ENCODE measurements at regions not wholly inside any gene's neighbourhood (a gene's known extent, or its start where the extent isn't known, plus 50 kb on each side); places are given as distances from the start of the nearest gene placed in this dataset.

DNA sequence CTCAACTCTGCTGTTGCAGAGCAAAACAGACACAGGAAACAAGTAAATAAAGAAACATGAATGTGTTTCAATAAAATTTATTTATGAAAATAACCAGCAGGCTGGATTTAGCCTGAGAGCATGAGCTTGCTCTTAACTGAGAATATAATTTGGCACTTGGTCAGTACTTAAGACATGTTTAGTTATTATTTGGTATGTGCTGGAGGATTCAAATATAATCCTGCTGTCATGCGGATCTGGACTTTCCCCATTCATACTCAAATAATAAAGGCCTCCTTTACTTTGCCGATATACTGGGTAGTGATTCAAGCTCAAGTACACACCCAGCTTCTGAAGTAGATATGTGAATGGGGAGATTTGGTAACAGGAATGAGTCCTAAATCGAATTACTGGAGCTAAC lies 465.5 kb upstream of the HS3ST1 start:
- Histone ChIP-seq H3K4me1 (ENCODE audit: insufficient read depth, insufficient read length) (no peaks in the 10 kb centered on the region), H3K36me3 (ENCODE audit: insufficient read depth, insufficient read length, low read length) (no peaks in the 10 kb centered on the region), H3K9me3 (ENCODE audit: insufficient read depth, low read length) (peaks cover 18% of the 10 kb centered on the region; the same call in 1 of the 2 replicates), H3K4me3 (ENCODE audit: insufficient read length, low read depth) (no peak overlapping the region), H3K27me3 (ENCODE audit: insufficient read depth, insufficient read length) (no peaks in the 10 kb centered on the region), H3K9ac (ENCODE audit: insufficient read length, low read depth) (no peak overlapping the region)
- TF ChIP-seq SUZ12 (IDR thresholded peaks at IDR 0.05; ENCODE audit: extremely low read depth, insufficient read depth, insufficient read length), result no peak
- no peak for TF ChIP-seq ZNF274 (IDR thresholded peaks at IDR 0.05; ENCODE audit: low read depth, low read length)
- TF ChIP-seq YY1 (IDR thresholded peaks at IDR 0.05; ENCODE audit: insufficient read depth, insufficient read length), result no peak
- DNase-seq (ENCODE audit: low read depth, low spot score), result no peak

DNA sequence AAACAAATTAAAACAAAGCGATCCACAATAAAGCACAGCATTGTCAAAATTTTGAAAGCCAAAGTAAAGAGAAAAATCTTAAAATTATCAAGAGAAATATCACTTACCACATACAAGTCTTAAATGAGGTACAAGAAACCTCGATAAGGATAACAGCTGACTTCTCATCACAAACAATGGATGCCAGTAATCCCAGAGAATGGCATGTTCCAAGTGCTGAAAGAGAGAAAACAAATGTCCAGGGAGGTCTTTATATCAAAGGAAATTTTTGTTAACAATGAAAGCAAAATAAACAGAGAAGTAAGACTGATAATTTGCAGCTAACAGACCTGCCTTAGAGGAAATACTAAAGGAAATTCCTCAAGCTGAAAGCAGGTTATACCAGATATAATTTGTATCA lies 460.4 kb upstream of the HS3ST1 start:
- no peak for TF ChIP-seq SUZ12 (IDR thresholded peaks at IDR 0.05; ENCODE audit: extremely low read depth, insufficient read depth, insufficient read length)
- TF ChIP-seq YY1 (IDR thresholded peaks at IDR 0.05; ENCODE audit: insufficient read depth, insufficient read length), result no peak
- no peak overlapping the region for H3K9ac ChIP-seq (ENCODE audit: insufficient read length, low read depth)

DNA sequence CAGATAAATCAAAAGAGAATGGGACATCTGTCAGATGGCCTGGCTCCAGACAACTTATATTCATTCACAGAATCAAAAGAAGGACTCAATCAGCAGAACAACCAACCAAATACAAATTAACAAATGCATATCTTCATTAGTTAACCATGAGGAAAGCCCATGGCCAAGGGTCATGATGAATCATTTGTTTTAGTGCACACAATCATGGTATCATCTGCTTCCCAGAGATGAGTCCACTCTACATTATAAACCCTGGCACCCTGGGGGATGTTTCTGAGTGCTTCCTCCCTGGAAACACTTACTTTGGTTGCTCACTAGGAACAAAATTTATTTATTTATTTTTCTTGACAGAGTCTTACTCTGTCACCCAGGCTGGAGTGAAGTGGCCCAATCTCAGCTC lies 453.3 kb upstream of the HS3ST1 start:
- TF ChIP-seq YY1 (IDR thresholded peaks at IDR 0.05; ENCODE audit: insufficient read depth, insufficient read length), result no peak
- no peak for TF ChIP-seq SUZ12 (IDR thresholded peaks at IDR 0.05; ENCODE audit: extremely low read depth, insufficient read depth, insufficient read length)
- no peak for TF ChIP-seq ZNF274 (IDR thresholded peaks at IDR 0.05; ENCODE audit: low read depth, low read length)
- Histone ChIP-seq H3K9ac (ENCODE audit: insufficient read length, low read depth) (no peak overlapping the region), H3K27me3 (ENCODE audit: insufficient read depth, insufficient read length) (no peaks in the 10 kb centered on the region), H3K9me3 (ENCODE audit: insufficient read depth, low read length) (0 out of 2 replicates have a peak, but pooled peaks cover under 1% of the 10 kb centered on the region), H3K4me1 (ENCODE audit: insufficient read depth, insufficient read length) (no peaks in the 10 kb centered on the region), H3K36me3 (ENCODE audit: insufficient read depth, insufficient read length, low read length) (no peaks in the 10 kb centered on the region), H3K4me3 (ENCODE audit: insufficient read length, low read depth) (no peak overlapping the region)
- DNase-seq (ENCODE audit: low read depth, low spot score), result no peak

More for the DNA sequence above, 460.4 kb upstream of the HS3ST1 start:
- Histone ChIP-seq H3K4me1 (ENCODE audit: insufficient read depth, insufficient read length) (no peaks in the 10 kb centered on the region), H3K36me3 (ENCODE audit: insufficient read depth, insufficient read length, low read length) (no peaks in the 10 kb centered on the region), H3K4me3 (ENCODE audit: insufficient read length, low read depth) (no peak overlapping the region), H3K9me3 (ENCODE audit: insufficient read depth, low read length) (no peaks in the 10 kb centered on the region), H3K27me3 (ENCODE audit: insufficient read depth, insufficient read length) (no peaks in the 10 kb centered on the region)
- no peak for DNase-seq (ENCODE audit: low read depth, low spot score)

DNA sequence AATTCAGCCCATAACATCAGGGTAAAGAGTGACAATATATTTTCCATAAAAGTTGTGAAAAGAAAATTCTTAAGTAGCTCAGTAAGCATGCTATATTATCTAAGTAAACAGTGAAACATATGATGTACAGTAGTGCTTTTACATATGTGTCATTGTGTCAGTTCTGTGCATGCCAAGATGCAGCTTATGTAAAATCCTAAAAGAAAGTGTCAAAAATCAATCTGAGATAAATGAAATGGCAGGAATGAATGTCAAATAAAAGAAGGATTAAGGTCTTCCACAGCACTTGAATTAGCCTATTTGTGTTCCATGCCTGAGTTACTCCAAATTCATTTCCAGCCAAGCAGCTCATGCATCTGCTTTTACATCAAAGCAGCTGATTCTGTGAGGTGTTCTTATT lies 452.7 kb upstream of the HS3ST1 start:
- Histone ChIP-seq H3K4me3 (ENCODE audit: insufficient read length, low read depth) (no peak overlapping the region), H3K9ac (ENCODE audit: insufficient read length, low read depth) (no peak overlapping the region), H3K36me3 (ENCODE audit: insufficient read depth, insufficient read length, low read length) (no peaks in the 10 kb centered on the region), H3K4me1 (ENCODE audit: insufficient read depth, insufficient read length) (no peaks in the 10 kb centered on the region), H3K9me3 (ENCODE audit: insufficient read depth, low read length) (peaks cover 6% of the 10 kb centered on the region; the same call in 1 of the 2 replicates), H3K27me3 (ENCODE audit: insufficient read depth, insufficient read length) (no peaks in the 10 kb centered on the region)
- TF ChIP-seq SUZ12 (IDR thresholded peaks at IDR 0.05; ENCODE audit: extremely low read depth, insufficient read depth, insufficient read length) (no peak), ZNF274 (IDR thresholded peaks at IDR 0.05; ENCODE audit: low read depth, low read length) (no peak), YY1 (IDR thresholded peaks at IDR 0.05; ENCODE audit: insufficient read depth, insufficient read length) (no peak)
- DNase-seq (ENCODE audit: low read depth, low spot score), result no peak

DNA sequence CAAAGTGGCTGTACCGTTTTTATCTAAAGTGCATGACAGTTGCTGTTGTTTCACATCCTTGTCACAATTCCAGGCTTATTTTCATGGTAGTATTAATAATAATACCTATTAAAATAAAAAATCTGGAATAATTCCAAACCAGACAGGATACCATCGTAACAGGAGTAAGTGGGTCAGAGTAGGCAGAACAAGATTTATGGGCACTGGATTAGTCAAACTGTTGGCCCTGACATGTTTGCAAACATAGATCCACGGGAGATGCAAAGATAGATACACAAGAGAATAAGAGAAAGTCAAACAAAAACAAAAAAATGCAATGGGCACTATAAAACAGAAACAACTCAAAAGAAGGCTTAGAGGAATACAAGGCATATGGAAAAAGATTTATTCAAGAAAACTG lies 449.5 kb upstream of the HS3ST1 start:
- H3K4me3 ChIP-seq (ENCODE audit: insufficient read length, low read depth), result no peak overlapping the region
- H3K27me3 ChIP-seq (ENCODE audit: insufficient read depth, insufficient read length), result no peaks in the 10 kb centered on the region
- H3K4me1 ChIP-seq (ENCODE audit: insufficient read depth, insufficient read length), result no peaks in the 10 kb centered on the region
- TF ChIP-seq YY1 (IDR thresholded peaks at IDR 0.05; ENCODE audit: insufficient read depth, insufficient read length), result no peak
- no peak for TF ChIP-seq ZNF274 (IDR thresholded peaks at IDR 0.05; ENCODE audit: low read depth, low read length)
- TF ChIP-seq SUZ12 (IDR thresholded peaks at IDR 0.05; ENCODE audit: extremely low read depth, insufficient read depth, insufficient read length), result no peak
- DNase-seq (ENCODE audit: low read depth, low spot score), result no peak
- no peaks in the 10 kb centered on the region for H3K36me3 ChIP-seq (ENCODE audit: insufficient read depth, insufficient read length, low read length)
- peaks cover 18% of the 10 kb centered on the region for H3K9me3 ChIP-seq (ENCODE audit: insufficient read depth, low read length)
- H3K9ac ChIP-seq (ENCODE audit: insufficient read length, low read depth), result no peak overlapping the region

DNA sequence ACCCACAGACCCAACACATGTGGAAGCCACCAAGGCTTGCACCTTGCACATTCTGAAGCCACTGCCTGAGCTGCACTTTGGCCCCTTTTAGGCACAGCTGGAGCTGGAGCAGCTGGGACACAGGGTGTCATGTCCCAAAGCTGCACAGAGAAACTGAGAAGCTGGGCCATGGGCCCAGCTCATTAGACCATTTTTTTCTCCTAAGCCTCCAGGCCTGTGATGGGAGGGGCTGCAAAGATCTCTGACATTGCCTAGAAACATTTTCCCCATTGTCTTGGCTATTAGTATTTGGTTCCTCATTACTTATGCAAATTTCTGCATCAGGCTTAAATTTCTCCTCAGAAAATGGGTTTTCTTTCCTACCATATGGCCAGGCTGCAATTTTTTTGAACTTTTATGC lies 447.4 kb upstream of the HS3ST1 start:
- no peak for DNase-seq (ENCODE audit: low read depth, low spot score)
- H3K4me3 ChIP-seq (ENCODE audit: insufficient read length, low read depth), result no peak overlapping the region
- no peak for TF ChIP-seq YY1 (IDR thresholded peaks at IDR 0.05; ENCODE audit: insufficient read depth, insufficient read length)
- TF ChIP-seq SUZ12 (IDR thresholded peaks at IDR 0.05; ENCODE audit: extremely low read depth, insufficient read depth, insufficient read length), result no peak
- no peak for TF ChIP-seq ZNF274 (IDR thresholded peaks at IDR 0.05; ENCODE audit: low read depth, low read length)
- H3K9me3 ChIP-seq (ENCODE audit: insufficient read depth, low read length), result peaks cover 18% of the 10 kb centered on the region
- no peak overlapping the region for H3K9ac ChIP-seq (ENCODE audit: insufficient read length, low read depth)
- H3K36me3 ChIP-seq (ENCODE audit: insufficient read depth, insufficient read length, low read length), result no peaks in the 10 kb centered on the region
- H3K4me1 ChIP-seq (ENCODE audit: insufficient read depth, insufficient read length), result no peaks in the 10 kb centered on the region
- H3K27me3 ChIP-seq (ENCODE audit: insufficient read depth, insufficient read length), result no peaks in the 10 kb centered on the region

DNA sequence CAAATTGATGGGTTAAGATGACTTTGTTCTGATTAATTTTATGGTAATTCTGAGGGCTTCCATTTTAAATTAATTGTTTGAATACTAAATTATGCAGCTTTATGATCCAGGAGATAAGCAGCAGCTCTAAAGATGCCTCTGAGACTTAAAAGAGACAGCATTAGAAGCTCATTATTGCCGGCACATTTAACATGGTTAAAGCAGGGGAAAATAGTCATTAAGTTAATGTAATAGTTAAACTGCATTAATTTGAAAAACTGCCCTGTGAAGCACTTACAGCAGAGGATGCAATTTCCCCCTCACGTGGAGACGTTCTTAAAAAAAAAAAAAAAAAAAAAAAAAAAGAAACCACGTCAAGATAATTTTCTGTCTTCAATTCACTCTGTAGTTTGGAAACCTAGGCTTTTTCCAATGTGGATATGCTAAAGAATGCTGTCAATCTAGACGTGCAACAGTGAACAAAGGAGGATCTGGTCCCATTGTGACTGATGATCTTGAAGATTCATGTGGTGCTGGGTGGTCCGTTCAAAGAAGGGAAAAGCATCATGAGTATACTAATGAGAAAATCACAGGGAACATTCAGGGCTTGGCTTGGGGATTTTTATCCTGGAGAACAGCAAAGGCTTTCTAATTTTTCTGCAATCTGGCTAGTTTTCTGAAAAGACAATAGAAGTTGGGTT lies 440.6 kb upstream of the HS3ST1 start:
- H3K4me1 ChIP-seq (ENCODE audit: insufficient read depth, insufficient read length), result no peaks in the 10 kb centered on the region
- H3K9ac ChIP-seq (ENCODE audit: insufficient read length, low read depth), result no peak overlapping the region
- DNase-seq (ENCODE audit: low read depth, low spot score), result no peak
- no peak overlapping the region for H3K4me3 ChIP-seq (ENCODE audit: insufficient read length, low read depth)
- TF ChIP-seq YY1 (IDR thresholded peaks at IDR 0.05; ENCODE audit: insufficient read depth, insufficient read length), result no peak
- no peak for TF ChIP-seq ZNF274 (IDR thresholded peaks at IDR 0.05; ENCODE audit: low read depth, low read length)
- TF ChIP-seq SUZ12 (IDR thresholded peaks at IDR 0.05; ENCODE audit: extremely low read depth, insufficient read depth, insufficient read length), result no peak
- no peaks in the 10 kb centered on the region for H3K9me3 ChIP-seq (ENCODE audit: insufficient read depth, low read length)
- no peaks in the 10 kb centered on the region for H3K36me3 ChIP-seq (ENCODE audit: insufficient read depth, insufficient read length, low read length)
- no peaks in the 10 kb centered on the region for H3K27me3 ChIP-seq (ENCODE audit: insufficient read depth, insufficient read length)

All from NT2/D1 (cell line).